T-helper 2 cell (primary cell): ENCODE measurements at regions not wholly inside any gene's neighbourhood (a gene's known extent, or its start where the extent isn't known, plus 50 kb on each side); places are given as distances from the start of the nearest gene placed in this dataset.

Experiments used
- DNase-seq, 5 experiments: peaks; one replicate each; pipeline versions ENCODE4 v3.0.0 to v3.0.0-alpha.2; 2012 to 2022

GRCh38 chr4:153140294-153140693 is 63.9 kb upstream of the TRIM2 start:
- no peak for DNase-seq

GRCh38 chr4:153141238-153141637 is 63.0 kb upstream of the TRIM2 start:
- no peak for DNase-seq

GRCh38 chr4:153142700-153143438 is 61.4 kb upstream of the TRIM2 start:
- DNase-seq, result peak in 3 of 5 experiments; percentile 19 to 70 (median 29)

GRCh38 chr4:153143527-153144348 is 60.5 kb upstream of the TRIM2 start:
- no peak for DNase-seq

GRCh38 chr4:153146031-153146430 is 58.2 kb upstream of the TRIM2 start:
- DNase-seq, result no peak

GRCh38 chr4:153146961-153147360 is 57.3 kb upstream of the TRIM2 start:
- no peak for DNase-seq

- no peak for DNase-seq
Observed at GRCh38 chr4:153148791-153149190, 55.5 kb upstream of the TRIM2 start.

- DNase-seq, result peak in 2 of 5 experiments; percentile 20 to 31
Observed at GRCh38 chr4:153151535-153152455, 52.4 kb upstream of the TRIM2 start.

GRCh38 chr4:153152501-153153338 is 51.5 kb upstream of the TRIM2 start:
- DNase-seq, result peak; percentile 17 to 72 (median 32)

- DNase-seq, result peak; percentile 55 to 85 (median 58)
Observed at GRCh38 chr4:153153339-153153871, 50.8 kb upstream of the TRIM2 start.

GRCh38 chr4:153154007-153154975 is 50.0 kb upstream of the TRIM2 start:
- peak in 1 of 5 experiments; percentile 48 for DNase-seq
